NCI-H524 (cell line): ENCODE measurements at regions not wholly inside any gene's neighbourhood (a gene's known extent, or its start where the extent isn't known, plus 50 kb on each side); places are given as distances from the start of the nearest gene placed in this dataset.

Experiments used
- DNase-seq, 2 experiments: peaks; one replicate each; lab custom pipeline; 2025; lab: John Stamatoyannopoulos, UW

- DNase-seq, result no peak
Measured at GRCh38 chr10:79007018-79007417, 61.7 kb upstream of the ZMIZ1 start.

DNA sequence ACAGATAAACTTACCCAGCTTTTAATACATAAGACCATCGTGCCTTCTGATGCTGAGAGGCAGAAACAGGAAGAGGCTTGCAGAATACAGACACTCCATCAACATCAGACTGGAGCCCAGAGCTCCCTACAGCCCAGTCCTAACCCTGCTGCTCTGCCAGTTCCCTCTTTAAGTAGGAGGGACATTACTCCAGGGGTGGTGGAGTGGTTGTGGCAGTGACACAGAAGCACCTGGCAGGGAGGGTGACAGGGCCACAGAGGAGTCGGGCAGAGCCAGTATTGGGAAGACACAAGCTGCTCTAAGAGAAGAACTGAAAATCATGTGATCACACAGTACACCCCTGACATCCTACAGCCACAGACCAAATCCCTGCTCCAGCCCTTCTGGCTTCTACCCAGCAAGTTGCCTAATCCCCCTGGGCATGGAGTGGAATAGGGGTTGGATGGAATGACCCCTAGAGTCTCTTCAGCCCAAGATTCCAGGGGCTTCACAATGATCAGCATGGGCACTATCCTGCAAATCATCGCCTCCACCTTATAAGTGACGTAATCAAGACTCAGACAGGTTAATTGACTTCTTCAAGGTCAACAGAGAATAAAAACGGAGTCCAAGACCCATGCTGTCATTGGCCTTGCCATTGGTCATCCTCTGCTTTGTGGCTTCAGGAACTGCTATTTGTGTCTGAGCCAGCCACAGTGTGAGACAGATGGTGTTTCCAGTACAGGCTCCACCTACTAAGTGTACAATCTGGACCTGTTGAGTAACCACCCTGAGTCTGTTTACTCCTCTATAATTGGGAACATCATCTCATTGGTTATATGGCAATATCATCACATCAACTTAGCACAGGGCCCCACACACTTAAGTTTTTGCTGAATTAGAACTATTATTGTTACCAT is 61.1 kb upstream of the ZMIZ1 start:
- peak in 1 of 2 experiments; percentile 52 for DNase-seq

GRCh38 chr10:79009145-79009544 is 59.6 kb upstream of the ZMIZ1 start:
- no peak for DNase-seq

GRCh38 chr10:79012567-79012966 is 56.2 kb upstream of the ZMIZ1 start:
- no peak for DNase-seq

DNA sequence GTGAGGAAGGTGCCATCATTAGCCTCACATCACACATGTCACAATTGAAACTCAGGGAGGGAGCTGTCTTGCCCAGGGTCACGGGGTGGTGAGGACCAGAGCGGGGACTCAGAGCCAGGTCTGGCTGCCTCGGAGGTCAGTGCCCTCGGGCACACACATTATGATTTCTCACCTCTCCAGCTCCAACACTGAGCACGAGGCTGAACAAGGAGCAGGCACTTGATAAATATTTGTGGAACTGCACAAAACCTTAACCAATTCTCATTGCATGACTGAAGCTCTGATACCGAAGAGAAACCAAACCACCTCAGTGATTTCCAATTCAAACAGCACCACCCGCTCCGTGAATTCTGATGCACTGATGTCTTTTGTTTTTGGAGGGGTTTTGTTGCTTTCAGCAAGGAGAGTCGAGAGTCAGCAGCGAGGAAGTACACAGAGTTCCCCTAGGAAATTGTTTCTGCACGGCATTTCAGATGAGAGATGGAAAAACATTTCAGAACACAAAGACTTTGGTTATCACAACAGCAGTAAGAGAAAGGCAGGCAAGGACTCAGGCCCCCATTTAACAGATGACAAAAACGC is 55.3 kb upstream of the ZMIZ1 start:
- no peak for DNase-seq

DNA sequence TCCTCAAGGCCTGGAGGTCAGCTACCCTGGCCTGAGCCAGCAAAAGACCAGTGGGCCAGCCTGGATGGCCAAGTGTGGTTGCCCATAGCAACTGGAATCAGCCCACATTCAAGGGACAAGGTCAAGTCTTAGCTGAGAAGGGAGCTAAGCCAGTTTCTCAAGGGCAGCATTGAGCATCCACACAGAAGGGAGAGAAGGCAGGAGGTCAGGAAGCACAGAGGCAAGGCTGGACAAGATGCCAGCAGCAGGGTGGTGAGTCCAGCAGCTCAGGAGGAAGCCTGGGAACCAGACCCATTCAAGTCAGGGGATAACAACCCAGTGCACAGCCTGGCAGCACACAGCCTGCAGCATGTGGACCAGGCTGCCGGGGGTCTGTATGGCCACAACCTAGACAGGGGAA is 54.0 kb upstream of the ZMIZ1 start:
- DNase-seq, result no peak

- DNase-seq, result no peak
Measured at GRCh38 chr10:79017882-79018520, 50.8 kb upstream of the ZMIZ1 start.

- DNase-seq, result peak in 1 of 2 experiments; percentile 6
Measured at GRCh38 chr10:79018521-79019011, 50.2 kb upstream of the ZMIZ1 start.
